Chondrocyte (in vitro differentiated cells): ENCODE measurements at regions not wholly inside any gene's neighbourhood (a gene's known extent, or its start where the extent isn't known, plus 50 kb on each side); places are given as distances from the start of the nearest gene placed in this dataset.

Source experiments
- DNase-seq: peaks from one replicate; pipeline ENCODE4 v3.0.0; 2021; ENCODE audit warnings: mixed read lengths, low spot score
- H3K27ac Mint-ChIP-seq: one replicate; pipeline ENCODE4 v1.8.0; 2021; ENCODE audit warnings: mild to moderate bottlenecking, moderate library complexity, mixed read lengths; ENCODE audit not compliant: unreplicated experiment
- H3K27me3 Mint-ChIP-seq: 2 replicates; pipeline ENCODE4 v1.8.0; 2021; ENCODE audit warnings: low read depth, mixed read lengths
- H3K36me3 Mint-ChIP-seq: 2 replicates; pipeline ENCODE4 v1.8.0; 2021; ENCODE audit warnings: low read depth, mixed read lengths
- H3K4me1 Mint-ChIP-seq: 2 replicates; pipeline ENCODE4 v1.8.0; 2021; ENCODE audit warnings: low read depth, mild to moderate bottlenecking, mixed read lengths
- H3K4me3 Mint-ChIP-seq: one replicate; pipeline ENCODE4 v1.8.0; 2021; ENCODE audit warnings: mild to moderate bottlenecking, moderate library complexity, mixed read lengths; ENCODE audit not compliant: unreplicated experiment
- H3K9me3 Mint-ChIP-seq: 2 replicates; pipeline ENCODE4 v1.8.0; 2021; ENCODE audit warnings: low read depth, mixed read lengths
- TF ChIP-seq, protein P1 (sequence below): fragments of 200-600 bp; sonication (generic); IDR thresholded peaks from 2 replicates; pipeline ENCODE4 v1.5.0; 2021; ENCODE audit warnings: antibody characterized with exemption, mild to moderate bottlenecking, moderate library complexity

GRCh38 chr7:115478426-115478825 is 552.1 kb downstream of the TFEC start:
- H3K4me3 Mint-ChIP-seq: no peak overlapping the region
- DNase-seq: no peak

DNA sequence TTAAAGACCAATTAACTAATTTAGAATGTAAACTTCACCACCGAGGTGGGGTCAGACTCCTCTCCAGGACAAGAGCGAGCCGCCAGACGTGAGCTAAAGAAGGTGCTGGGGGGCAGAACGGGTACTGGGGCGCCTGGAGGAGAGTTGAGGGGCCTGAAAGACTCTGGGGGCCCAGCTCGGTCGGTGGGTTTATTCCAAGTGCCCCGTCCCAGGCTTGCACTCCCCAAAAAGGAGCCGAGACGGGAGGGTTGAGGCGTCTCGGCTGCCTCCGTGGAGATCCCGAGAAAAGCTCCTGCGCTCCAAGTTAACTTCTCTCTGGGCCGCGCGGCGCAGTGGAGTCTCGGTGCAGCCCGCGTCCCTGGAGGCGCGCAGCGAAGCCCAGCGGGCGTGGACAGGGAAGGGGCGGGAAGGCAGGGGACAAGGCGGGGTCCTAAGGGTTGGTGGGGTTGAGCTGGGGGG is 553.3 kb downstream of the TFEC start:
- H3K4me1 Mint-ChIP-seq: peaks cover 14% of the 10 kb centered on the region
- H3K4me3 Mint-ChIP-seq: peak overlapping the region; percentile 70
- peaks cover 9% of the 10 kb centered on the region for H3K27me3 Mint-ChIP-seq
- no peak overlapping the region for H3K27ac Mint-ChIP-seq
- no peaks in the 10 kb centered on the region for H3K9me3 Mint-ChIP-seq
- TF ChIP-seq, protein P1, sequence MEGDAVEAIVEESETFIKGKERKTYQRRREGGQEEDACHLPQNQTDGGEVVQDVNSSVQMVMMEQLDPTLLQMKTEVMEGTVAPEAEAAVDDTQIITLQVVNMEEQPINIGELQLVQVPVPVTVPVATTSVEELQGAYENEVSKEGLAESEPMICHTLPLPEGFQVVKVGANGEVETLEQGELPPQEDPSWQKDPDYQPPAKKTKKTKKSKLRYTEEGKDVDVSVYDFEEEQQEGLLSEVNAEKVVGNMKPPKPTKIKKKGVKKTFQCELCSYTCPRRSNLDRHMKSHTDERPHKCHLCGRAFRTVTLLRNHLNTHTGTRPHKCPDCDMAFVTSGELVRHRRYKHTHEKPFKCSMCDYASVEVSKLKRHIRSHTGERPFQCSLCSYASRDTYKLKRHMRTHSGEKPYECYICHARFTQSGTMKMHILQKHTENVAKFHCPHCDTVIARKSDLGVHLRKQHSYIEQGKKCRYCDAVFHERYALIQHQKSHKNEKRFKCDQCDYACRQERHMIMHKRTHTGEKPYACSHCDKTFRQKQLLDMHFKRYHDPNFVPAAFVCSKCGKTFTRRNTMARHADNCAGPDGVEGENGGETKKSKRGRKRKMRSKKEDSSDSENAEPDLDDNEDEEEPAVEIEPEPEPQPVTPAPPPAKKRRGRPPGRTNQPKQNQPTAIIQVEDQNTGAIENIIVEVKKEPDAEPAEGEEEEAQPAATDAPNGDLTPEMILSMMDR: no peak
- DNase-seq: no peak
- H3K36me3 Mint-ChIP-seq: no peaks in the 10 kb centered on the region

More at GRCh38 chr7:115478426-115478825, 552.1 kb downstream of the TFEC start:
- Mint-ChIP-seq H3K27me3 (peaks cover 9% of the 10 kb centered on the region), H3K36me3 (no peaks in the 10 kb centered on the region), H3K4me1 (peaks cover 14% of the 10 kb centered on the region), H3K9me3 (no peaks in the 10 kb centered on the region), H3K27ac (no peak overlapping the region)
- TF ChIP-seq, protein P1: no peak

- no peaks in the 10 kb centered on the region for H3K9me3 Mint-ChIP-seq
- H3K36me3 Mint-ChIP-seq: no peaks in the 10 kb centered on the region
- no peak for DNase-seq
- TF ChIP-seq, protein P1: no peak
- peaks cover 14% of the 10 kb centered on the region for H3K4me1 Mint-ChIP-seq
- peaks cover 9% of the 10 kb centered on the region for H3K27me3 Mint-ChIP-seq
- peak overlapping the region; percentile 70 for H3K4me3 Mint-ChIP-seq
- no peak overlapping the region for H3K27ac Mint-ChIP-seq
Measured at GRCh38 chr7:115476671-115477181, 553.8 kb downstream of the TFEC start.

DNA sequence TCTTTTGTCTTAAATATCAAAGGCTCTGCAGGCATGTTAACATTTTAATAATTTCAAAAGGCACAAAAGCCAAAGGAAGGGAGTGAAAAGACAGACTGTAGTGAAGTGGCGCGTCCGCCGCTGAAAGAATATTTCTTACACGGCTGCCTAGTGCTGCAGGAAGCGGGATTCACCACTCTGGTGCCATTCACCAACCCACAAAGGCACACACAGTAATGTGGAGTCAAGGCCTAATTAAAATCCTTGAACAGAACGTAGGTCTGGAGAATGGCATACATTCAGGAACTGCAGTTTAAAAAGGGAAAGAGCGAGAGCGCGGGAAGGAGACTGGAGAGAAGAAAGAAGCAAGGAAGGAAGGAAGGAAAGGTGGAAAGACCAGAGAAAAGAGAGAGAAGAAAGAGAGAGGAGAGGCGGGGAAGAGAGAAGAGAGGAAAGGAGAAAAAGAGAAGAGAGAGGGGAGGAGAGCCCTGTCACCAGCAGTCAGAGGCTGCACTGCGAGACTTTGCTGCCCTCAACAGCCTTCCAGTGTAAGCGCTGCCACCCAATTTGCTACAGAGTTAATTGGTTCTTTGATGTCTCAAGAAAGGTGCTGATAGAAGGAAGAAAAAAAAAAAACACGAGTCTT is 554.0 kb downstream of the MDFIC start:
- no peaks in the 10 kb centered on the region for H3K36me3 Mint-ChIP-seq
- no peak overlapping the region for H3K4me3 Mint-ChIP-seq
- H3K9me3 Mint-ChIP-seq: no peaks in the 10 kb centered on the region
- H3K27me3 Mint-ChIP-seq: peaks cover 9% of the 10 kb centered on the region
- no peak overlapping the region for H3K27ac Mint-ChIP-seq
- H3K4me1 Mint-ChIP-seq: peaks cover 14% of the 10 kb centered on the region
- TF ChIP-seq, protein P1: peak; percentile 41
- DNase-seq: no peak

- no peaks in the 10 kb centered on the region for H3K36me3 Mint-ChIP-seq
Measured at GRCh38 chr7:115475206-115475605, 553.3 kb downstream of the MDFIC start.

More at GRCh38 chr7:115475206-115475605, 553.3 kb downstream of the MDFIC start:
- no peak for DNase-seq
- H3K9me3 Mint-ChIP-seq: no peaks in the 10 kb centered on the region
- peaks cover 9% of the 10 kb centered on the region for H3K27me3 Mint-ChIP-seq
- TF ChIP-seq, protein P1: no peak
- peaks cover 14% of the 10 kb centered on the region for H3K4me1 Mint-ChIP-seq
- H3K27ac Mint-ChIP-seq: no peak overlapping the region
- H3K4me3 Mint-ChIP-seq: no peak overlapping the region
